Spleen (tissue), 11 donors: ENCODE measurements at regions not wholly inside any gene's neighbourhood (a gene's known extent, or its start where the extent isn't known, plus 50 kb on each side); places are given as distances from the start of the nearest gene placed in this dataset.

Source experiments
- DNase-seq: peaks from one replicate; pipeline ENCODE4 v3.0.0-alpha.2; 2020
- H3K27ac ChIP-seq, 8 donors: fragments of 200-600 bp; sonication (generic) in 7 of 8; 1 replicate in 4 of 8; 2 replicates in 4 of 8; pipeline versions ENCODE4 v1.5.0 to v1.8.0; 2016 to 2021; ENCODE audit warnings: inconsistent platforms in 4 of 8, mild to moderate bottlenecking in 4 of 8, moderate library complexity in 1 of 8
- H3K27me3 ChIP-seq, 7 donors: fragments of 200-600 bp; sonication (generic) in 6 of 7; replicated peaks in 1 of 7; 1 replicate in 4 of 7; 2 replicates in 3 of 7; pipeline versions ENCODE4 v1.5.0 to v1.8.0; 2016 to 2021; ENCODE audit warnings: inconsistent platforms in 3 of 7, mild to moderate bottlenecking in 1 of 7
- H3K36me3 ChIP-seq, 6 donors: fragments of 200-600 bp; sonication (generic) in 5 of 6; 1 replicate in 4 of 6; 2 replicates in 2 of 6; pipeline versions ENCODE4 v1.5.0 to v1.8.0; 2016 to 2021; ENCODE audit warnings: inconsistent platforms in 2 of 6
- H3K4me1 ChIP-seq, 6 donors: fragments of 200-600 bp; sonication (generic) in 5 of 6; 1 replicate in 3 of 6; 2 replicates in 3 of 6; pipeline versions ENCODE4 v1.5.0 to v1.8.0; 2016 to 2021; ENCODE audit warnings: inconsistent platforms in 3 of 6
- H3K4me3 ChIP-seq, 8 donors: fragments of 200-600 bp; sonication (generic) in 7 of 8; 1 replicate in 4 of 8; 2 replicates in 4 of 8; pipeline versions ENCODE4 v1.5.0 to v1.8.0; 2016 to 2021; ENCODE audit warnings: inconsistent platforms in 4 of 8, mild to moderate bottlenecking in 4 of 8, moderate library complexity in 2 of 8
- H3K9me3 ChIP-seq, 8 donors: fragments of 200-600 bp; sonication (generic) in 7 of 8; 1 replicate in 4 of 8; 2 replicates in 4 of 8; pipeline versions ENCODE4 v1.5.0 to v1.8.0; 2016 to 2021; ENCODE audit warnings: inconsistent platforms in 4 of 8
- CTCF ChIP-seq, 11 experiments: fragments of 200-600 bp in 7 of 11; fragments of 450-650 bp in 4 of 11; sonication (generic) in 4 of 11; IDR thresholded peaks in 8 of 11; conservative IDR thresholded peaks in 3 of 11; 1 replicate in 7 of 11; 2 replicates in 4 of 11; pipeline versions ENCODE4 v1.4.0 to v1.8.0; 2016 to 2021; ENCODE audit warnings: antibody characterized with exemption in 11 of 11, inconsistent platforms in 4 of 11, mild to moderate bottlenecking in 1 of 11
- POLR2A ChIP-seq, 3 donors: fragments of 450-650 bp; IDR thresholded peaks; one replicate each; pipeline ENCODE4 v1.5.1; 2017; ENCODE audit warnings: antibody characterized with exemption in 3 of 3, mild to moderate bottlenecking in 1 of 3
- POLR2AphosphoS5 ChIP-seq, 3 donors: sonication (generic); formaldehyde crosslinking; IDR thresholded peaks; one replicate each; pipeline ENCODE4 v1.5.1; 2017; ENCODE audit warnings: antibody characterized with exemption in 3 of 3
- WGBS, 5 donors: extraction: QIAGEN DNeasy Blood & Tissue Kit in 3 of 5; methylation state at CpG; one replicate each; pipeline versions ENCODE4 v1.1.5 to v1.1.7; 2013 to 2018; 5-methylcytosine and 5-hydroxymethylcytosine counted together
- intact Hi-C: fragments of 100-400 bp; cut with DNase I; formaldehyde crosslinking; loops from one replicate; pipeline ENCODE4 v1.15.0; 2023; ENCODE audit warnings: low total_unique reads
- donor health status: healthy with polysubstance abuse.
- donor health status: DM: no; HTN: no; CAD: no; lungs with moderate emphysema.
- donor health status: DM: no; HTN: no; CAD: no.
- donor health status: Bipolar disorder and iron deficiency.
- donor health status: healthy.
- donor health status: DM: no; HTN: no; CAD: no.
- donor health status: DM: yes; HTN: yes; CAD: no.

- 69 to 82% (median 78%) methylated on average over 11 of the region's 11 CpGs for WGBS, 5 donors
- DNase-seq = no peak
- Histone ChIP-seq H3K27ac (no peak overlapping the region), H3K36me3 (no peaks in the 10 kb centered on the region), H3K9me3 (peaks cover 0 to 43% (median 0%) of the 10 kb centered on the region in 8 donors), H3K4me3 (no peak overlapping the region), H3K27me3 (no peaks in the 10 kb centered on the region), H3K4me1 (no peaks in the 10 kb centered on the region)
- intact Hi-C loops = no loop called here
- no peak for TF ChIP-seq POLR2AphosphoS5 (IDR thresholded peaks at IDR 0.05)
- TF ChIP-seq POLR2A (IDR thresholded peaks at IDR 0.05) = no peak
- TF ChIP-seq CTCF (IDR thresholded peaks at IDR 0.05 in 8 of 11, conservative IDR thresholded peaks at IDR 0.05 in 3 of 11) = no peak
Measured at GRCh38 chr5:2894736-2895135, 143.3 kb upstream of the IRX2 start.

GRCh38 chr5:2894316-2894715 lies 142.8 kb upstream of the IRX2 start:
- TF ChIP-seq CTCF (IDR thresholded peaks at IDR 0.05 in 8 of 11, conservative IDR thresholded peaks at IDR 0.05 in 3 of 11) = no peak
- TF ChIP-seq POLR2AphosphoS5 (IDR thresholded peaks at IDR 0.05) = no peak
- TF ChIP-seq POLR2A (IDR thresholded peaks at IDR 0.05) = no peak
- Histone ChIP-seq H3K27ac (no peak overlapping the region), H3K4me1 (no peaks in the 10 kb centered on the region), H3K9me3 (peaks cover 0 to 47% (median 0%) of the 10 kb centered on the region in 8 donors), H3K4me3 (no peak overlapping the region), H3K27me3 (no peaks in the 10 kb centered on the region), H3K36me3 (no peaks in the 10 kb centered on the region)
- intact Hi-C loops = no loop called here
- no peak for DNase-seq
- 71 to 92% (median 82%) methylated on average over 12 of the region's 12 CpGs for WGBS, 5 donors

GRCh38 chr5:2892466-2893000 lies 141.1 kb upstream of the IRX2 start:
- Histone ChIP-seq H3K27me3 (no peaks in the 10 kb centered on the region), H3K4me3 (no peak overlapping the region), H3K4me1 (no peaks in the 10 kb centered on the region), H3K36me3 (no peaks in the 10 kb centered on the region), H3K9me3 (peaks cover 0 to 41% (median 0%) of the 10 kb centered on the region in 8 donors), H3K27ac (no peak overlapping the region)
- 66 to 79% (median 76%) methylated on average over 8 of the region's 8 CpGs for WGBS, 5 donors
- intact Hi-C loops = no loop called here
- TF ChIP-seq CTCF (IDR thresholded peaks at IDR 0.05 in 8 of 11, conservative IDR thresholded peaks at IDR 0.05 in 3 of 11) (no peak), POLR2AphosphoS5 (IDR thresholded peaks at IDR 0.05) (no peak), POLR2A (IDR thresholded peaks at IDR 0.05) (no peak)
- DNase-seq = no peak

- WGBS, 5 donors = 92 to 99% (median 95%) methylated on average over 3 of the region's 3 CpGs
- peaks cover 0 to 35% (median 0%) of the 10 kb centered on the region in 8 donors for H3K9me3 ChIP-seq
- H3K36me3 ChIP-seq = no peaks in the 10 kb centered on the region
- H3K27me3 ChIP-seq = no peaks in the 10 kb centered on the region
- no peak overlapping the region for H3K4me3 ChIP-seq
- no peak for DNase-seq
- intact Hi-C loops = no loop called here
- no peak for TF ChIP-seq POLR2A (IDR thresholded peaks at IDR 0.05)
- no peak for TF ChIP-seq CTCF (IDR thresholded peaks at IDR 0.05 in 8 of 11, conservative IDR thresholded peaks at IDR 0.05 in 3 of 11)
- no peak for TF ChIP-seq POLR2AphosphoS5 (IDR thresholded peaks at IDR 0.05)
- H3K27ac ChIP-seq = no peak overlapping the region
- H3K4me1 ChIP-seq = no peaks in the 10 kb centered on the region
Measured at GRCh38 chr5:2891781-2892180, 140.3 kb upstream of the IRX2 start.
